GM12874 (cell line): ENCODE measurements at regions not wholly inside any gene's neighbourhood (a gene's known extent, or its start where the extent isn't known, plus 50 kb on each side); places are given as distances from the start of the nearest gene placed in this dataset.

Experiments
- TF ChIP-seq, protein P1 (sequence below): IDR thresholded peaks from 2 replicates; pipeline ENCODE4 v1.5.1; 2011; ENCODE audit warnings: low read depth, mild to moderate bottlenecking, control low read depth, low read length, moderate library complexity; ENCODE audit not compliant: insufficient read depth

DNA sequence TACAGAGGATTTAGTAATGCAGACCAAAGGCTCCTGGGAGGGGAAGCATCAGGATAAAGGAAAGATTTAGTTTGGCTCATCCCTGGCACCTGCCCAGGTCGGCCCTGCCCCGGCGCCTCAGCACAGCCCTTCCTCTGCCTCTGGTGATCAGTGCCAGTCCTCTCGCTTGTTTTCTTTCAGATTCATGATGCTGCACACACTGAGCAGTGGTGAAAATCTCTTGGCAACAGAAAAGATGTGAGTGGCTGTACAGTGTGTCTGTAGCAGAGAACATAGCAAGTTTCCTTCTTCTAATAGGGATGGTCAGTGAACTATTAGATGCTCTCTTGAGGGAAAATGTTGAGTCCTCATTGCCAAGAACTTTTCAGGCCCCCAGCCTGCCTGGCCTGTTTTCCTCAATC is 994.1 kb downstream of the KCNMA1 start:
- TF ChIP-seq, protein P1, sequence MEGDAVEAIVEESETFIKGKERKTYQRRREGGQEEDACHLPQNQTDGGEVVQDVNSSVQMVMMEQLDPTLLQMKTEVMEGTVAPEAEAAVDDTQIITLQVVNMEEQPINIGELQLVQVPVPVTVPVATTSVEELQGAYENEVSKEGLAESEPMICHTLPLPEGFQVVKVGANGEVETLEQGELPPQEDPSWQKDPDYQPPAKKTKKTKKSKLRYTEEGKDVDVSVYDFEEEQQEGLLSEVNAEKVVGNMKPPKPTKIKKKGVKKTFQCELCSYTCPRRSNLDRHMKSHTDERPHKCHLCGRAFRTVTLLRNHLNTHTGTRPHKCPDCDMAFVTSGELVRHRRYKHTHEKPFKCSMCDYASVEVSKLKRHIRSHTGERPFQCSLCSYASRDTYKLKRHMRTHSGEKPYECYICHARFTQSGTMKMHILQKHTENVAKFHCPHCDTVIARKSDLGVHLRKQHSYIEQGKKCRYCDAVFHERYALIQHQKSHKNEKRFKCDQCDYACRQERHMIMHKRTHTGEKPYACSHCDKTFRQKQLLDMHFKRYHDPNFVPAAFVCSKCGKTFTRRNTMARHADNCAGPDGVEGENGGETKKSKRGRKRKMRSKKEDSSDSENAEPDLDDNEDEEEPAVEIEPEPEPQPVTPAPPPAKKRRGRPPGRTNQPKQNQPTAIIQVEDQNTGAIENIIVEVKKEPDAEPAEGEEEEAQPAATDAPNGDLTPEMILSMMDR: no peak

DNA sequence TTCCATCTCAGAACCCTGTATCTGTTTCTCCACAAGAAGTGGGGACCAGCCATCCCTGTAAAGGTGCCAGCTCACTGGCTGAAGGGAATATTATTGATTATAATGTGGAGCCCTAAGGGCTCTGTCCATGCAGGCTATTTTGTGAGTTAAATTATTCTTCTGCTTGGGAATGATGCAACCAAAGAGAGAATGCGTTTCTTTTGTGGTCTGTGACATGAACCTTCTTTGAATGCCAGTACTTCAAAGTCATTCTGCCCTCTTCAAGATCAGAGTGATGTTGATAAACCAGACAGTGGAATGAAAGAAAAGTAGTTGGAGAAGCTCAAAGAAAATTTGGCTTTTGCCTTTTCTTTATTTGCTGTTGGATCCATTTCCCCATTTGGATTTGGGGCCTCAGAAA is 995.2 kb downstream of the KCNMA1 start:
- TF ChIP-seq, protein P1: no peak

DNA sequence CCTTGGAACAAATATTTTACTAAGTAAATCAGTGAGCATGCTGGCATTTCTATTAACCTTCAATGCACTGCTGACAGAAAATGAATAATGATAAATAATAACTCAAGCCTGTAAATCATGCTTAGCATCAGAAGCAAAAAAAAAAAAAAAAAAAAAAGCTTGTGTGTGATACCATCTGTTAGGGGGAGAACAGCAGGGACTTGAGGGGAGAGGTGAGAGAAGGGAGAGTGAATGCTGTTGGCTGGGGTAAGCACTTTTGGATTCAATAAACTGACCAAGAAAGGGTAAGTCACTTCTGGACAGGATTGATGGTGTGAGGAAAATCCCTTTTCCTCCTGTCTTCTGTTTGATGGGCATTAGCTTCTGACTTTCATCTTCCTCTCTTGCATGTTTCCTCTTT is 996.4 kb downstream of the KCNMA1 start:
- TF ChIP-seq, protein P1: no peak

DNA sequence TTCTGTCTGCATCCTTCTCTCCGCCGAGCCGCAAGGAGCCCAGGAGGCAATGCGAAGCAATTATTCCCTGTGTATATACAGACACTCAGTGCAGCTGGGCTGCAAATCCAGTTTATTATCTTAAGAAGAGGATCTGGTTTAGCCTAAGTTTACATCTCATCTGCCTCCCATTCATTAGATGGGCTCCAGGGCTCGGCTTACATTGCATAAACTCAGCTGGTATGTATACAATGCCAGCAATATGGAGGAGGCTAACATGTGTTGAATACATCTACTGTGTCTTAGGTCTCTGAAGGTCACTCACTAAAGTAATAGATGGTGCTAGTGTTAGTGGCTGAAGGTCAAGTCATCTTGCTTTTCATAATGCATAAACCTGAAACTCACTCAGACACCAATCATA is 996.8 kb downstream of the KCNMA1 start:
- TF ChIP-seq, protein P1: no peak

DNA sequence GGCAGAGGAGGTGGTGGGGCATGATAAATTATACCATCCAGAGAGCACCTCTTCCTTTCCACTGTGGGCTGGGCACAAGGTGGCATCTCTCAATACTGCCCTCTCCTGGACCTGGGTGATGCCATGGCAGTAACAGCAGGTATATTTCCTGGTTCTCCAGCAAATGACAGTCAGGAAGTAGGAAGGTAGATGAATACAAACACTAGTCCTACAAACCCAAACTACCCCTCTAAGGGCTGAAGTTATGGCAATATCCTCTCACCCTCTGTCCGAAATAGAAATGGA is 1004.9 kb downstream of the KCNMA1 start:
- TF ChIP-seq, protein P1: peak; percentile 31; the same call in 1 of the 2 replicates

DNA sequence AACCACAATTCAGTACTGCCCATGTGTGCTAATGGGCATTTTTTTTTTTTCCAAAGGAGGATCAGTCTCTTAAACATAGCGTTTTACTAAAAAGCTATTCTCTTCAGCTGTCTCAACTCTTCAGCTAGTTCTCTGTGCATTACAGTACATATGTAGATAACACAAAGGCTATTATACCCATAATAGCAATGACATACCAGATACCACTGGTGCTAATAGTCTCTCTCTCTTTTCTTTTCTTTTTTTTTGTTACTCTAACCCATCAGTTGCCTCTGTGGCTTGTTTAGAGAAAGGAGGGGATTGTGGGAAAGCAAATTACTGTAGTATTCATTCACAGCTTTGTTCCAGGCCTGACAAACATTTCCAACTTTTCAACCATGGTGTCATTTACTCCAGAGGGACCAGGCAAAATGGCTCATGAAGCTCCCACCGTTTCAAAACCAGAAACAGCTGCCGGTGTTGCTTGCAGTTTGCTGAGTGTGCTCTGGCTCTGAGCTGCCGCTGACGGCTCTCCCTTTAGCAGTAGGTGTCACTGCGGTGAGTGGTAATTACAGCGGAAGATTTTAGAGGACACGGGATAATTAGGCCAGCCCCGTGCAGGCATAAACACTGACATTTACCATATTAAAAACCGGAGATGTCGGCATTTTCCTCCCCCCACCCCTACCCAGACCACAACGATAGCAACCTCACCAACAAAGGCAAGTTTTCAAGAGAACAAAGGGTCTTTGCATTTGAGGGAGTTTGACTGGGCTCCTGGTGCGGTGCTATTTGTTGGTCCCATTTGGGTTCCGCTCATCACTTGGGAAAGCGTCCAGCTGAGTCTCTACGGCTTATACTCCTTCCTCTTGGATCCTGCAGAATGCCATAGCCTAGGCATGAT is 1005.5 kb downstream of the KCNMA1 start:
- TF ChIP-seq, protein P1: no peak

DNA sequence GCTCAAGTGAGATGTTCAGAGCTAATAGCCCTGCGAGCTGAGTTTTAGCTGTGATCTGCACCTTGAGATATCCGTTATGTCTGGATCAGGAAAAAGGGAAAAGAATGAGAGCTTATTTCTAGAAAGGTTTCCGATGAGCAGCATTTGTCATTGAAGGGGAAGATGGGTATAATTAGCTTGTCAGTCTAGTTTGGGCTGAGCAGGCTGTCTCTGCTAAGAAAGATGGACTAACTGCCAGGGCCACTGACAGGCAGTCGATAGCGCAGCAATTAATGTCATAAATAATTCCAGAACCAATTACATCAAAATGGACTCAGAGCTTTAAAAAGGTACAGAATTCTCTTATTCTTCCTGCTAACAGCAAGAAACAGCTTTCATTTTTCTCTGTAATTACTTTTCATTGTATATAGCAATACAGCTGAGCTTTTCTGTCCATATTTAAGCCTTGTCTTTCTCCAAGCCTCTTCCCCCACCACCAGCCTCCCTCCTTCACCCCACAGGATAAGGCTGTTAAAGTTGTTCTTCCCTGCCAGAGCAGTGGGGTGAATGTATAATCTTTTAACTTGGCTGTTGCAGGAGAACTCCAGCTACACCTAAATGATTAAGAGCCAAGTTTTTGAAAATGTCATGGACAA is 1006.5 kb downstream of the KCNMA1 start:
- TF ChIP-seq, protein P1: no peak
